HAP-1 (cell line): ENCODE measurements at regions not wholly inside any gene's neighbourhood (a gene's known extent, or its start where the extent isn't known, plus 50 kb on each side); places are given as distances from the start of the nearest gene placed in this dataset.

ENCODE experiments used
- DNase-seq, 2 experiments: peaks; one replicate each; pipeline ENCODE4 v3.0.0-alpha.2; 2016 to 2020; ENCODE audit warnings: low spot score in 2 of 2
- H3K27me3 ChIP-seq: fragments of 250-450 bp; sonication (Bioruptor Pico); 2 replicates; pipeline ENCODE4 v1.5.1; 2020; ENCODE audit warnings: low read depth, mild to moderate bottlenecking, moderate library complexity
- H3K36me3 ChIP-seq: fragments of 250-450 bp; sonication (Bioruptor Pico); replicated peaks from 2 replicates; pipeline ENCODE4 v1.5.1; 2020; ENCODE audit warnings: mild to moderate bottlenecking
- H3K4me1 ChIP-seq: fragments of 250-450 bp; sonication (Bioruptor Pico); 2 replicates; pipeline ENCODE4 v1.5.1; 2020; ENCODE audit warnings: mild to moderate bottlenecking
- H3K4me3 ChIP-seq: fragments of 250-450 bp; sonication (Bioruptor Pico); 2 replicates; pipeline ENCODE4 v1.5.1; 2020; ENCODE audit warnings: mild to moderate bottlenecking, moderate library complexity
- H3K9me3 ChIP-seq: fragments of 250-450 bp; sonication (Bioruptor Pico); 2 replicates; pipeline ENCODE4 v1.5.1; 2020; ENCODE audit warnings: mild to moderate bottlenecking, moderate library complexity
- in situ Hi-C: fragments of 300-500 bp; cut with MboI; formaldehyde crosslinking; loops from 3 replicates; pipeline ENCODE4 v1.14.3; 2020; ENCODE audit warnings: low sequenced_read_pairs, inconsistent platforms, mixed read lengths

DNA sequence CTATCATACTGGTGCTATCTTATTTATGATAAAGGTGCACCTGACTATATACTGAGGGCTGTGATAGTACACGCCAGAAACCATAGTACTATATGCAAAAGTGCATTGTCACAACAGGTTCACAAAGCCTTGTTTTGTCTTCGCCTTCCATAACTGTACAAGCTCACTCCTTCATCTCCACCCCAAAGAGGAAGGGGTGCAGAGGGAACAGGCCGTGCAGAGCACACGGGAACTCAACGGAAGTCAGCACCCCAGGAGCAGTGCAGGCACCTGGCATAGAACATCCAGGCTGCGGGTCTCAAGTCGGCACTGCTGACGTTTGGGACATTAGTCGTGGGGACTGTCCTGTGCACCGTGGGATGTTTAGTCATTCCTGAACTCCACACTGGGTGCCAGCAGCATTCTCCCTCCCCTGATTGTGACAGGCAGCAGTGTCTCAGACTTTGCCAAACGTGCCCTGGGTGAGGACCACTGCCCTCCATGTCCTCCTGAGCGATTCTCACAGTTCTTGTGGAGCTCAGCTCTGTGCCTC, 99.7 kb downstream of the PXDC1 start:
- no peak overlapping the region for H3K4me3 ChIP-seq
- no peaks in the 10 kb centered on the region for H3K36me3 ChIP-seq
- DNase-seq: no peak

DNA sequence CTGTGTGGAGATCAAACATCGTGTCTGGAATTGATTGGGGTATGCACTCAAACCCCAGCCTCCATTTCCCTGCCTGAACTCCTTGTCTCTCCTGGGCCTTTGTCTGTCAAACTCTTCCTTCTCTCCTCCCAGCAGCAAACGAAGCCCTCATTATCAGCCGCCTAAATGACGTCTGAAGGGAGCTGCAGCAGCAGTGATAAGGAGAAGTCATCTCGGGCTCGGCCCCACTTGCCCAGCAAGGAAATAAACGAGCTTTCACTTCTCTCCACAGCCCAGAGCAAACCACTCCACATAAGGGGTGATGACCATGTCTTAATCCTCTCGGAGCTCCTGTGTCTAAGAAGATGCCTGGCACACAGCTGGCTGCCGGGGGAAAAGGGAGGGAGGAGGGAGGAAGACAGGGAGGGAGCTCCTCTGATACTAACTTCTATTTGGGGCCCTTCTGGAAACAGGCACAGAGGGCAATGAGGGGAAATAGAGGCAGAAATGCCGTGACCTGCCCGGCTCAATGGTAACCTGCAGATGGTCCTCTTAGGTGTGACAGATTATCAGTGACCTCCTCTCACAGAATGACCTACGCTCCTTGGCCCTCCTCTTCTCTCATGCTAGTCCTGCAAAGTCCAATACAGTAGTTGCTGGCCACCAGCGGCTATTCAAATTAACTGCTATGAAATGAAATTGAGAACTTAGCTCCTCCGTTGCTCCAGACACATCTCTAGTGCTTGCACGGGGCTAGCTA, 100.4 kb downstream of the PXDC1 start:
- Histone ChIP-seq H3K36me3 (no peaks in the 10 kb centered on the region), H3K9me3 (no peaks in the 10 kb centered on the region), H3K4me1 (no peaks in the 10 kb centered on the region), H3K27me3 (no peaks in the 10 kb centered on the region), H3K4me3 (no peak overlapping the region)
- no peak for DNase-seq
- in situ Hi-C loops: no loop called here

More for the DNA sequence above, 99.7 kb downstream of the PXDC1 start:
- no peaks in the 10 kb centered on the region for H3K9me3 ChIP-seq
- no peaks in the 10 kb centered on the region for H3K4me1 ChIP-seq
- H3K27me3 ChIP-seq: no peaks in the 10 kb centered on the region
- in situ Hi-C loops: no loop called here

DNA sequence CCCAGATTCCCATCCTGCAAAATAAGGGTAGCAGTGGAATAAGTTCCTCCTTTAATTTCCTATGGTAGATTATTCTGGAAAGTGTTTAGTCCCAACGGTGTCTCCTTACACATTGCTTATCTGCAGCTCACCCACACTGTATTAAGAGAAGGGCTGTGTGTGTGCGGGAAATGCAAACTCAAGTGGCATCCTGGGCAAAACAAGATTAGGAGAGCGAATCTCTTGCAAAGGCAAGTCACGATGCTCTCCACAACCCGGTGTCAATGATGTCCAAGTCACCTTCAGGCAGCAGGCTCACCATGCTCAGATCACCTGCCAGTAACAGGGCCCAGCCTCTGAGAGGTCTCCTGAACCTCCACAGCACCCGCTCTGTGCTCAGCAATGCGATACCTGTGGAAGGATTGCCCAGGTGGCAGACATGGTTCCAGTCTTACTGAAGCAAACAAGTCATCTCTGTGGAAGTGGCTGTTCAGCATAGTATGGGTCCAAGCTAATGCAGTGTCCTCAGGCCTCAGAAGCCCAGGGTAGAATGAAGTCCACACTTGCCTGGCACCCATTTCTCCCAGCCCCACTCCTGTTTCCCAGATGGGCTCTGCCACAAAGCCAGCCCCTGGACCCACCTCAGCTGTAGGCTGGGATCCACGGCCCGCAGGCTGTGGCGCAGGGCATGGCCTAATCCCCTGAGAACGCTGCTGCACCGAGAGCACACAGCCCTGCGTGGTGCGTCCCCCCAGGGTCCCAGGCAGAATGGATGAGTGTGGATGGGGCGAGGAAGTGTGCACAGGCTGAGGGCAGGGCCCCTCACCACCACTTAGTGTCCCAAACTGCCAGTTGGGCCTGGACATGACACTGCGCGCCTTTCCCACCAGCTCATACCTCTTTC, 101.2 kb downstream of the PXDC1 start:
- Histone ChIP-seq H3K27me3 (no peaks in the 10 kb centered on the region), H3K9me3 (no peaks in the 10 kb centered on the region), H3K4me1 (no peaks in the 10 kb centered on the region), H3K4me3 (no peak overlapping the region), H3K36me3 (no peaks in the 10 kb centered on the region)
- in situ Hi-C loops: no loop called here
- DNase-seq: no peak

DNA sequence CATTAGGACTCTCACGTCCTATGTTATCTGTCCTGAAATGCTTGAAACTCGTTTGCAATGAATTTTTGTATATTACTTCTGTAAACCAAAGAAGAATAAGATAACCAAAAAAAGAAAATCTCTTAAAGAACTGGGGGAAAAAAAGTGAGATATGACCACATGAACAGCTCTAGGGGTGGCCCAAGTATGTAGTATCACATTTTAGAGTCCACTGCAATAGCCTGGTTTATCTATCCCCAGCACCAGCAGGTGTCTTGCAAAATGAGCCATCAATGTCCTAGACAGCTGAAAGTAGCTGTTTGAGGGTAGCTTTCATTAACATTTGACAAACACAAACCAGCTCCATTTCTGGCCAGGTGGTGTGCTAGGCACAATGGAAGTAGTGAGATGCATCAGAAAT, 102.8 kb downstream of the PXDC1 start:
- H3K4me3 ChIP-seq: no peak overlapping the region
- H3K9me3 ChIP-seq: no peaks in the 10 kb centered on the region
- no peaks in the 10 kb centered on the region for H3K4me1 ChIP-seq
- no peaks in the 10 kb centered on the region for H3K27me3 ChIP-seq
- in situ Hi-C loops: no loop called here
- no peaks in the 10 kb centered on the region for H3K36me3 ChIP-seq
- DNase-seq: no peak

DNA sequence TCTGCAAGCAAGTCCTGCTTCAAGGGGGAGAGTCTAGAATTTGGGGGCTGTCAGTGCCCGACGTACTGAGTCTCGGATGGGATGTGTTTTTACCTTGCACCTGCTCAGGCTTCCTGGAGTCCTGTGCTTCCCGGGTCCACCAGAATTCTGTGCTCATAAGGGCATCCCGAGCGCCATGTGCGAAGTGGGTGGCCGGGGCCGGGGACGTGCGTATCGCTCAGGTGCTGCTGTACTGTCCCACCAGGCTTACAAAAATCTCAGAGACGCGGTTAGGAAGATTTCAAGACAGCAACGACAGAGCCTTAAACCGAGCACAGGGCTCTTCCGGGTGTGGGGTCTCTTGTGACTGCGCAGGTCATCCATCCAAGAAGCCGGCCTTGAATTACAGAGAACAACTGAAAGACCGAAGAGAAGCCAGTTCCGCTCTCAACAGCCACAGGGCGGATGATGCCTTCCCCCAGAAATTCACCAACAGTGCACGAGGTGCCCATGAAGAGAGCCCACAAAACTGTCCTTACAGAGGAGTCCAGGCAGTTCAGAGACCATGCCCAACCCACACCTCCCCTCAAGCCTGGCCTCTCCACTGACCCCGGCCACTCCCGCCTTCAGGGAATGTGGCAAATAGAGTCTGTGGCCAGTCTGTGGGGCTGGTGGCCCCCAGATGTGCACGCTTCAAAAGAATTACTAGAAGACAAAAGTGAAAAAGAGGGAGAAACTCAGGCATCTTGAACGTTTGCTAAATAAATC, 104.7 kb downstream of the PXDC1 start:
- H3K4me3 ChIP-seq: no peak overlapping the region
- in situ Hi-C loops: no loop called here
- no peaks in the 10 kb centered on the region for H3K27me3 ChIP-seq
- no peaks in the 10 kb centered on the region for H3K4me1 ChIP-seq
- DNase-seq: no peak
- no peaks in the 10 kb centered on the region for H3K36me3 ChIP-seq
- 0 out of 2 replicates have a peak, but pooled peaks cover 2% of the 10 kb centered on the region for H3K9me3 ChIP-seq

DNA sequence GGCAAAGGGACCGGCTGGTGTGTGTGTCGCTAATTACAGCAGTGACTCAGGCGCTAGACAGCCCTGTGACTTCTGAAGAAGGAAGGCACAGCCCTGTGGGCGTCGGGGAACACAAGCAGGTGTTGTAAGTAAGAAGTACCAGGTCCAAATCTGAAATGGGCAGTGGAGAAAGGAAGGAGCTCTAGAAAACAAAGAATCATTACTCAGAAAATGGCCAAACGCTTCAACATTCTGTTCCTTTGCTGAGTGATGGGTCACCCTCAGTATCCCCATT, 106.8 kb downstream of the PXDC1 start:
- no peak for DNase-seq
- no peak overlapping the region for H3K4me3 ChIP-seq

DNA sequence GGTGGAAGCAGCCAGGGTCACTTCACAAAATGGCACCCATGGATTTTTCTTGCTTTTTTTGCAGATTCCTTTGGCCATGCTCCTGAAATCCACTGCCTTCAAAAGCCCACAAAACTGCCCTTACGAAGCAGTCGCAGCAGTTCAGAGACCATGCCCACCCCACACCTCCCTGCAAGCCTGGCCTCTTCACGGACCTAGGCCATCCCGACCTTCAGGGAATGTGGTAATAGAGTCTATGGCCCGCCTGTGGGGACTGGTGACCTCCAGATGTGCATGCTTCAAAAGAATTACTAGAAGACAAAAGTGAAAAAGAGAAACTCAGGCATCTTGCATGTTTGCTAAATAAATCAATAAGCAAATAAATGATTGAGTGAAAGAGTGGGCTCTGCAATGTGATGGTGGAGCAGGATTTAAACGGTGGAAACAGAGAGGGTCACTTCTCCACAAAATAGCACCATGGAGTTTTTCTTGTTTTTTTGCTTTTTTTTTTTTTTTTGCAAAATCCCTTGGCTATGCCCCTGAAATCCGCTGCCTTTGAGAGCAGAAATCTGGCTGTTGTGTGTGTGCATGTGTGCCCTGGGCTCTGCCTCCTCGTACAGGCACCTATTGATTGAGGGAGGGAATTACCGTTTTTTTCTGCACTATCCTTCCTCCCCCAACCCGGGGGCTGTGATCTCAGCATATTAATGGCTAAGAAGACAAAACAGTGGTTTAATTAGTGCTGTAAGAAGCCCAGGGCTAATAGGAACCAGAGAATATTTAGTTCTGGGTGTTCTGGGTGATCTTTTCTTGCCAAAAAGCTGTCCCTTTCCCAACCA, 107.4 kb downstream of the PXDC1 start:
- in situ Hi-C loops: no loop called here
- H3K4me3 ChIP-seq: no peak overlapping the region
- no peaks in the 10 kb centered on the region for H3K36me3 ChIP-seq
- DNase-seq: no peak
- 0 out of 2 replicates have a peak, but pooled peaks cover 2% of the 10 kb centered on the region for H3K9me3 ChIP-seq
- no peaks in the 10 kb centered on the region for H3K4me1 ChIP-seq
- H3K27me3 ChIP-seq: peaks cover 5% of the 10 kb centered on the region; the same call in 1 of the 2 replicates

More for the DNA sequence above, 106.8 kb downstream of the PXDC1 start:
- Histone ChIP-seq H3K9me3 (0 out of 2 replicates have a peak, but pooled peaks cover 2% of the 10 kb centered on the region), H3K36me3 (no peaks in the 10 kb centered on the region), H3K4me1 (no peaks in the 10 kb centered on the region), H3K27me3 (no peaks in the 10 kb centered on the region; the same call in 1 of the 2 replicates)
- in situ Hi-C loops: no loop called here

DNA sequence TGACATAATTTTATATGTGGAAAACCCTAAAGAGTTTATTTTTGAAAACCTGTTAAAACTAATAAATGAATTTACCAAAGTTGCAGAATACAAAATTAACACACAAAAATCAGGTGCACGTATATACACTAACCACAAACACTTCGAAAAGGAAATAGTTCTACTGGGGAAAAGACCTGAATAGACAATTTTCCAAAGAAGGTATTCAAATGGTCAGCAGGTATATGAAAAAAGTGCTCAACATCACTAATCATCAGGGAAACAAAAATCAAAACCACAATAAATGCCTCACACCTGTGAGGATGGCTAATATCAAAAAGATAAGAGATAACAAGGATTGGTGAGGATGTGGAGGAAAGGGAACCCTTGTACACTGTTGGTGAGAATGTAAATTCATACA, 110.6 kb downstream of the PXDC1 start:
- no peak for DNase-seq
- Histone ChIP-seq H3K36me3 (no peaks in the 10 kb centered on the region), H3K4me3 (no peak overlapping the region), H3K27me3 (peaks cover 6% of the 10 kb centered on the region; the same call in 1 of the 2 replicates), H3K9me3 (0 out of 2 replicates have a peak, but pooled peaks cover 2% of the 10 kb centered on the region), H3K4me1 (no peaks in the 10 kb centered on the region)
- in situ Hi-C loops: no loop called here

DNA sequence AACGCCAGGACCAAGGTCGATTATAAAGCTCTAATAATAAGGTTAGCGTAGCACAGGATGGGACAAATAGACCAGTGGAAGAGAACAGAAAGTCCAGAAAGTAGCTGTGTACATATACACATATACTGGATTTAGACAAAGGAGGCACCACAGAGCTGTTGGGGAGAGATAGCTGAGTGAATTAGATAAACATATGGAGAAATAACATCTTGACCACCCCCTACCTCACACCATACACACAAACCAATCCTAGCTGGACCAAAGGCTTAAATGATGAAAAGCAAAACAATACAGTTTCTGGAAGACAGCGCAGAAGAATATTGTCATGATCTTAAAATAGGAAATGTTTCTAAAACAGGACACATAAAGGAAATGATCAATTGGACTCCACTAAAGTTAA, 112.9 kb downstream of the PXDC1 start:
- DNase-seq: no peak
- no peaks in the 10 kb centered on the region for H3K36me3 ChIP-seq
- no peak overlapping the region for H3K4me3 ChIP-seq
- in situ Hi-C loops: no loop called here
- H3K27me3 ChIP-seq: peaks cover 6% of the 10 kb centered on the region; the same call in 1 of the 2 replicates
- no peaks in the 10 kb centered on the region for H3K4me1 ChIP-seq
- H3K9me3 ChIP-seq: 0 out of 2 replicates have a peak, but pooled peaks cover 2% of the 10 kb centered on the region

DNA sequence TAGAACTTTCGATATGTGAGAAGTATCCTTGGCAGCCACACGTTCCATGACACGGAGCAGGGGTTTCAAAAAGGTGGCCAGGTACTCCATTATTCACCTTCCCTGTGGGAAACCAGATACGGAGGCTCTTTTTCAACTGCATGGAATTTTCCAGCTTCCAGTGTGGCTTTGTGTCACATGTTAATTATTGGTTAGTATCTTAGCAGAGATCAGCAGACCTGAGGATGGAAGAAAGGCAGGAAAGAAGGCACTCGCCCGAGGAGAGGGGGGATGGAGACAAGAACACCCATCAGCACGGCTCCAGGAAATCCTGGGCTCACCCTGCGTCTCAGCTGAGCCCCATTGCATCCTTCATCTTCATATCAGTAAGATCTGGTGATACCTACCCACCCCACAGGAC, 115.5 kb downstream of the PXDC1 start:
- Histone ChIP-seq H3K9me3 (no peaks in the 10 kb centered on the region), H3K4me3 (no peak overlapping the region), H3K27me3 (peaks cover 6% of the 10 kb centered on the region; the same call in 1 of the 2 replicates), H3K36me3 (no peaks in the 10 kb centered on the region), H3K4me1 (no peaks in the 10 kb centered on the region)
- in situ Hi-C loops: no loop called here
- DNase-seq: no peak

DNA sequence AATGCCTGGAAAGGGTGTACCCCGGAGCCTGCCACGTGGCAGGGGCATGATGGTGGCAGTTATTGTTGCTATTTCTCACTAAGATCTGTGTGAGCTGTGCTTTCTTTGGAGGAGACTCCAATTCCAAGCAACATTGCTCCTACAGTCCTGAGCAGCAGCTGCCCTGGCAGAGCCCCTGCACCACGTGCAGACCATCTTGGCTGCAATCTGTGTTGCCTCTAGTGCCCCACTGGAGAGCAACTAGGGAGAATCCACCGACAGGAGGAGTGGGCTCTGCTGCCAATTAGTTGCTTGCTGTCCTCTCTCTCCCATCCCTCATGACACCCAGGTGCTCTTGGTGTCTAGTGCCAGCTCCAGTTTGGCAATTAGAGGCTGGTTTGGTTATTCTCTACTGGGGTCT, 116.0 kb downstream of the PXDC1 start:
- no peaks in the 10 kb centered on the region for H3K4me1 ChIP-seq
- no peaks in the 10 kb centered on the region for H3K9me3 ChIP-seq
- H3K4me3 ChIP-seq: no peak overlapping the region
- no peak for DNase-seq
- in situ Hi-C loops: no loop called here
- 0 out of 2 replicates have a peak, but pooled peaks cover 6% of the 10 kb centered on the region for H3K27me3 ChIP-seq
- H3K36me3 ChIP-seq: no peaks in the 10 kb centered on the region

DNA sequence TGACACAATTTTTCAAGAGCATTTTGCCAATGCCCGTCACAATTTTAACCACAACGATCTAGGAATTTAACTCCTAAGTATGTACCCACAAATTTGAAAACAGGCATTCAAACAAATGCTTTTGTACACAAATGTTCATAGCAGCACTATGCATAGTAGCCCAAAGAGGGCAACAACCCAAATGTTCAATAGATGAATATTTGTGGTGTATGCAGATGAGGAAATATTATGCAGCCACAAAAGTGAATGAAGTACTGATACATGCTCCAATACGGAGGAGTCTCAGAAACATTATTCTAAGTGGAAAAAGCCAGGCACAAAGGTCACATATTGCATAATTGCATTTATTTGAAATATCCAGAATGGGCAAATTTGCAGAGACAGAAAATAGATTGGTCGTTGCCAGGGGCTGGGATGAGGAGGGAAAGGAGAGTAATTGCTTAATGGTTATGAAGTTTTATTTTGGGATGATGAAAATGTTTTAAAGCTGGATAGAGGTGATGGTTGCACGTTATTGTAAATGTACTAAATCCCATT, 117.2 kb downstream of the PXDC1 start:
- Histone ChIP-seq H3K4me3 (no peak overlapping the region), H3K36me3 (no peaks in the 10 kb centered on the region), H3K27me3 (0 out of 2 replicates have a peak, but pooled peaks cover 3% of the 10 kb centered on the region), H3K9me3 (no peaks in the 10 kb centered on the region), H3K4me1 (no peaks in the 10 kb centered on the region)
- in situ Hi-C loops: no loop called here
- DNase-seq: no peak

DNA sequence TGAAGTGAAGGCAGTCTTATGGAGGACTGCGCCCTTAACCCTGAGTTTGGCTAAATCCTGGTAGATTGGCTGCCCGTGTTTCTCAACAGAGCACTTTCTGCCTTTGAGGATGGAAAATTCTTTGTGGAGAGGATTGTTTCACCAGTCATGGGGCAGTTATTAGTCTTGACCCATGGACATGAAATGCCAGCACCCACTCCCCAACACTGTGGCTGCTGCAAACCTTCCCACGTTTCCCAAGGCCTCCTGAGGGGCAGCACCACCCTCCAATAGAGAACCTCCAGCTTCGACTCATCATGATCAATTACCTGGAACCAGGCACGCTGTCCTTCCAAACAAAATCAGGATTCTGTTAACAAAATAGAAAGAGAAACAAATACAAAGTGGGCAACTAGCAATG, 117.8 kb downstream of the PXDC1 start:
- H3K36me3 ChIP-seq: no peaks in the 10 kb centered on the region
- H3K9me3 ChIP-seq: no peaks in the 10 kb centered on the region
- H3K27me3 ChIP-seq: no peaks in the 10 kb centered on the region
- no peak for DNase-seq
- in situ Hi-C loops: no loop called here
- no peak overlapping the region for H3K4me3 ChIP-seq
- no peaks in the 10 kb centered on the region for H3K4me1 ChIP-seq
